K562 (cell line): ENCODE measurements at regions not wholly inside any gene's neighbourhood (a gene's known extent, or its start where the extent isn't known, plus 50 kb on each side); places are given as distances from the start of the nearest gene placed in this dataset.

ENCODE experiments used
- ATAC-seq: fragments of 200-7000 bp; cut with Tn5 transposase; 3 replicates; pipeline ENCODE4 v1.9.1; 2020; ENCODE audit warnings: moderate library complexity
- BruUV-seq: library from RNA; stranded (reverse); fragments of 400-500 nt; replicated peaks from 2 replicates; lab custom pipeline; 2021; lab: Mats Ljungman, UMichigan
- CTCF ChIA-PET: fragments of 300-600 bp; formaldehyde crosslinking; extraction: SDS; loops from one replicate; lab custom pipeline; 2021; ENCODE audit warnings: low intra/inter-chr PET ratio; lab: Yijun Ruan, JAX
- POLR2A ChIA-PET: fragments of 300-600, 350-650 bp; sonication (Branson Sonifier 250); formaldehyde crosslinking; extraction: SDS; loops from one replicate; lab custom pipeline; 2021; ENCODE audit warnings: antibody characterized with exemption, inconsistent platforms; lab: Yijun Ruan, JAX
- DNase-seq, 4 experiments: peaks; one replicate each; pipeline versions ENCODE4 v3.0.0 to v3.0.0-alpha.2; 2011 to 2018; ENCODE audit warnings: low spot score in 3 of 4, mixed read lengths in 3 of 4; ENCODE audit errors: extremely low read depth in 1 of 4
- FAIRE-seq: peaks from 2 replicates; lab custom pipeline; 2011; peaks lifted over from hg19 to GRCh38; lab: Jason Lieb, UNC
- H2AFZ ChIP-seq: 2 replicates; pipeline ENCODE4 v1.6.0; 2011; ENCODE audit warnings: low read depth, low read length, control low read depth, inconsistent platforms
- H3K27ac ChIP-seq: fragments of 200-600 bp; 3 replicates; pipeline ENCODE4 v1.8.0; 2011; ENCODE audit warnings: low read depth, mild to moderate bottlenecking, control low read depth, inconsistent platforms, low read length, moderate library complexity, mixed read lengths; ENCODE audit errors: extremely low read depth
- H3K27me3 ChIP-seq, 2 experiments: fragments of 300-600 bp in 1 of 2; 2 replicates in 1 of 2; 3 replicates in 1 of 2; pipeline versions ENCODE4 v1.6.0 to v1.8.0; 2011; ENCODE audit warnings: inconsistent platforms in 2 of 2, low read length in 2 of 2, mild to moderate bottlenecking in 1 of 2, mixed read lengths in 1 of 2, moderate library complexity in 1 of 2; ENCODE audit not compliant: control insufficient read depth in 2 of 2, insufficient read depth in 2 of 2
- H3K36me3 ChIP-seq: fragments of 300-600 bp; 3 replicates; pipeline ENCODE4 v1.8.0; 2011; ENCODE audit warnings: mild to moderate bottlenecking, low read length, inconsistent platforms; ENCODE audit not compliant: control insufficient read depth, insufficient read depth
- H3K4me1 ChIP-seq, 2 experiments: fragments of 200-600 bp in 1 of 2; replicated peaks in 1 of 2; 2 replicates in 1 of 2; 3 replicates in 1 of 2; pipeline versions ENCODE4 v1.5.1 to v1.8.0; 2011; ENCODE audit warnings: inconsistent platforms in 2 of 2, low read length in 2 of 2, mild to moderate bottlenecking in 1 of 2, mixed read lengths in 1 of 2, moderate library complexity in 1 of 2; ENCODE audit not compliant: control insufficient read depth in 2 of 2, insufficient read depth in 2 of 2
- H3K4me2 ChIP-seq: 2 replicates; pipeline ENCODE4 v1.6.1; 2011; ENCODE audit warnings: low read length, control low read depth, inconsistent platforms, mixed read lengths; ENCODE audit not compliant: insufficient read depth
- H3K4me3 ChIP-seq: fragments of 200-600 bp; sonication (generic), shearing (Covaris generic); 2 replicates; pipeline ENCODE4 v1.5.1; 2016; ENCODE audit warnings: control low read depth, inconsistent platforms
- H3K79me2 ChIP-seq: fragments of 200-600 bp; 3 replicates; pipeline ENCODE4 v1.8.0; 2011; ENCODE audit warnings: low read length, inconsistent platforms; ENCODE audit not compliant: control insufficient read depth, insufficient read depth
- H3K9ac ChIP-seq, 2 experiments: 2 replicates each; pipeline versions ENCODE4 v1.6.0 to v1.6.1; 2011; ENCODE audit warnings: low read depth in 2 of 2, low read length in 2 of 2, control low read depth in 1 of 2, inconsistent platforms in 1 of 2, mild to moderate bottlenecking in 1 of 2, mixed read lengths in 1 of 2; ENCODE audit not compliant: insufficient read depth in 1 of 2
- H3K9me1 ChIP-seq: one replicate; pipeline ENCODE4 v1.6.0; 2011; ENCODE audit warnings: inconsistent platforms, mild to moderate bottlenecking, low read length, moderate library complexity; ENCODE audit not compliant: control insufficient read depth, insufficient read depth
- H3K9me3 ChIP-seq: replicated peaks from 2 replicates; pipeline ENCODE4 v1.5.1; 2011; ENCODE audit warnings: low read depth, low read length, inconsistent platforms; ENCODE audit not compliant: control insufficient read depth, insufficient read depth
- H4K20me1 ChIP-seq: replicated peaks from 2 replicates; pipeline ENCODE4 v1.6.1; 2011; ENCODE audit warnings: low read length, inconsistent platforms, mixed read lengths; ENCODE audit not compliant: control insufficient read depth, insufficient read depth
- BRD9 ChIP-seq: fragments of 450-650 bp; IDR thresholded peaks from 2 replicates; pipeline ENCODE4 v1.6.1; 2018; ENCODE audit warnings: low read depth; ENCODE audit not compliant: partially characterized antibody
- BRF1 ChIP-seq: IDR thresholded peaks from 3 replicates; pipeline ENCODE4 v1.6.1; 2011; ENCODE audit warnings: borderline replicate concordance, mild to moderate bottlenecking; ENCODE audit not compliant: insufficient read length; ENCODE audit errors: extremely low read depth
- DIDO1 ChIP-seq: fragments of 450-650 bp; IDR thresholded peaks from 2 replicates; pipeline ENCODE4 v1.6.1; 2016; ENCODE audit warnings: low read depth, missing biosample characterization, missing genetic modification characterization
- HLTF ChIP-seq: fragments of 450-650 bp; IDR thresholded peaks from 2 replicates; pipeline ENCODE4 v1.6.1; 2016
- HMG20A ChIP-seq: fragments of 450-650 bp; formaldehyde crosslinking; conservative IDR thresholded peaks from 2 replicates; pipeline ENCODE4 v1.4.0; 2020; ENCODE audit warnings: mild to moderate bottlenecking, mixed read lengths
- KDM5B ChIP-seq: fragments of 200-600 bp; sonication (generic); IDR thresholded peaks from 2 replicates; pipeline ENCODE4 v1.6.1; 2012; ENCODE audit warnings: low read depth, mild to moderate bottlenecking, moderate library complexity, low read length, control low read depth, inconsistent platforms; ENCODE audit not compliant: insufficient replicate concordance
- MBD2 ChIP-seq: sonication (generic); IDR thresholded peaks from 2 replicates; pipeline ENCODE4 v1.6.1; 2016; ENCODE audit warnings: low read depth, borderline replicate concordance
- MCM3 ChIP-seq: fragments of 450-650 bp; IDR thresholded peaks from 2 replicates; pipeline ENCODE4 v1.6.1; 2016
- RBM34 ChIP-seq: fragments of 200-400 bp; formaldehyde crosslinking; IDR thresholded peaks from 2 replicates; pipeline ENCODE4 v1.6.1; 2018; ENCODE audit warnings: low read length, borderline replicate concordance; ENCODE audit not compliant: insufficient read depth
- THRB ChIP-seq: fragments of 450-650 bp; formaldehyde crosslinking; conservative IDR thresholded peaks from 2 replicates; pipeline ENCODE4 v1.4.0; 2022; ENCODE audit warnings: mild to moderate bottlenecking, missing genetic modification characterization
- TRIM25 ChIP-seq: fragments of 450-650 bp; IDR thresholded peaks from 2 replicates; pipeline ENCODE4 v1.7.0; 2016; ENCODE audit warnings: borderline replicate concordance
- ZFP36 ChIP-seq: fragments of 150-350 bp; IDR thresholded peaks from 2 replicates; pipeline ENCODE4 v1.6.1; 2018; ENCODE audit warnings: low read length, low read depth; ENCODE audit not compliant: partially characterized antibody
- ZFP91 ChIP-seq: sonication (generic); formaldehyde crosslinking; IDR thresholded peaks from 2 replicates; pipeline ENCODE4 v1.8.0; 2022; ENCODE audit warnings: mild to moderate bottlenecking, missing genetic modification reagents
- ZKSCAN8 ChIP-seq: fragments of 200-800 bp; sonication (Bioruptor generic); IDR thresholded peaks from 2 replicates; pipeline ENCODE4 v1.6.1; 2016; ENCODE audit warnings: missing genetic modification characterization, missing compliant biosample characterization
- ZNF165 ChIP-seq: fragments of 250-450 bp; sonication (Bioruptor Pico); IDR thresholded peaks from 2 replicates; pipeline ENCODE4 v1.4.0; 2020; ENCODE audit warnings: borderline replicate concordance
- ZNF175 ChIP-seq: fragments of 200-800 bp; sonication (Bioruptor generic); IDR thresholded peaks from 2 replicates; pipeline ENCODE4 v1.6.1; 2016; ENCODE audit warnings: low read depth, mild to moderate bottlenecking, missing genetic modification characterization, missing compliant biosample characterization
- ZNF41 ChIP-seq: fragments of 250-450 bp; sonication (Bioruptor Pico); conservative IDR thresholded peaks from 2 replicates; pipeline ENCODE4 v1.4.0; 2020; ENCODE audit warnings: mild to moderate bottlenecking
- ZNF707 ChIP-seq: fragments of 250-450 bp; sonication (Bioruptor Pico); conservative IDR thresholded peaks from 2 replicates; pipeline ENCODE4 v1.8.0; 2022; ENCODE audit warnings: inconsistent platforms, mild to moderate bottlenecking, moderate library complexity
- WGBS: fragments of 100-300 bp; shearing (Covaris generic); methylation state at CpG from one replicate; pipeline ENCODE4 v1.1.6; 2016; ENCODE audit warnings: low coverage, mixed read lengths; ENCODE audit not compliant: insufficient coverage; ENCODE audit errors: missing lambda C conversion rate; 5-methylcytosine and 5-hydroxymethylcytosine counted together
- in situ Hi-C: fragments of 300-500 bp; cut with MboI; formaldehyde crosslinking; loops from 4 replicates; pipeline ENCODE4 v1.15.0; 2018; ENCODE audit warnings: inconsistent platforms, mixed read lengths
- intact Hi-C: fragments of 100-400 bp; cut with micrococcal nuclease; formaldehyde crosslinking; loops from 2 replicates; pipeline ENCODE4 v1.14.2; 2022

GRCh38 chr2:234435836-234436481 lies 60.9 kb downstream of the ARL4C start:
- POLR2A ChIA-PET: no interaction called here
- no peak overlapping the region for H3K4me2 ChIP-seq

More at GRCh38 chr2:234435836-234436481, 60.9 kb downstream of the ARL4C start:
- Histone ChIP-seq H2AFZ (no peak overlapping the region), H3K27ac (no peak overlapping the region), H4K20me1 (no peaks in the 10 kb centered on the region), H3K4me3 (no peak overlapping the region)
- no peak for ATAC-seq
- WGBS: 0% methylated on average over 6 of the region's 7 CpGs
- no peak for TF ChIP-seq MBD2
- no peak for TF ChIP-seq ZNF707 (CRISPR knock-in tag)
- TF ChIP-seq HMG20A: no peak
- no peak for TF ChIP-seq BRF1
- no peak for TF ChIP-seq ZFP36
- TF ChIP-seq ZKSCAN8: no peak
- no peak for TF ChIP-seq DIDO1
- TF ChIP-seq KDM5B: no peak
- TF ChIP-seq ZNF175 (CRISPR knock-in tag): no peak
- TF ChIP-seq ZNF165 (CRISPR knock-in tag): no peak
- no peak for TF ChIP-seq THRB (CRISPR knock-in tag)
- no peak for TF ChIP-seq MCM3
- TF ChIP-seq BRD9: no peak
- TF ChIP-seq ZFP91 (CRISPR knock-in tag): no peak
- TF ChIP-seq ZNF41: no peak
- TF ChIP-seq TRIM25: no peak
- no peak for TF ChIP-seq RBM34
- no peak for TF ChIP-seq HLTF
- TF ChIP-seq, all 486 proteins: peak for 0
- no peaks in the 10 kb centered on the region for H3K79me2 ChIP-seq
- no TSS peak for BruUV-seq
- H3K27me3 ChIP-seq: no peaks in the 10 kb centered on the region; a peak in 1 of 5 replicates
- FAIRE-seq (no peak), DNase-seq (peak in 1 of 4 experiments; percentile 8)
- H3K4me1 ChIP-seq: no peaks in the 10 kb centered on the region
- no peaks in the 10 kb centered on the region for H3K9me1 ChIP-seq
- H3K9ac ChIP-seq: no peak overlapping the region
- H3K36me3 ChIP-seq: no peaks in the 10 kb centered on the region
- no peaks in the 10 kb centered on the region for H3K9me3 ChIP-seq
- intact Hi-C loops (no loop called here), in situ Hi-C loops (no loop called here)
- CTCF ChIA-PET: no interaction called here
